Prostate gland (tissue), 2 donors: ENCODE measurements at regions not wholly inside any gene's neighbourhood (a gene's known extent, or its start where the extent isn't known, plus 50 kb on each side); places are given as distances from the start of the nearest gene placed in this dataset.

Experiments used
- POLR2A ChIP-seq: fragments of 450-650 bp; IDR thresholded peaks from one replicate; pipeline ENCODE4 v1.6.1; 2016; ENCODE audit warnings: antibody characterized with exemption, mild to moderate bottlenecking
- POLR2AphosphoS5 ChIP-seq: sonication (generic); formaldehyde crosslinking; IDR thresholded peaks from one replicate; pipeline ENCODE4 v1.6.1; 2017; ENCODE audit warnings: antibody characterized with exemption
- TF ChIP-seq, protein P1 (sequence below), 4 experiments: fragments of 200-600 bp in 2 of 4; fragments of 450-650 bp in 2 of 4; sonication (generic) in 2 of 4; IDR thresholded peaks; 1 replicate in 3 of 4; 2 replicates in 1 of 4; pipeline ENCODE4 v1.5.1; 2016 to 2019; ENCODE audit warnings: antibody characterized with exemption in 4 of 4, mild to moderate bottlenecking in 2 of 4, moderate library complexity in 2 of 4

DNA sequence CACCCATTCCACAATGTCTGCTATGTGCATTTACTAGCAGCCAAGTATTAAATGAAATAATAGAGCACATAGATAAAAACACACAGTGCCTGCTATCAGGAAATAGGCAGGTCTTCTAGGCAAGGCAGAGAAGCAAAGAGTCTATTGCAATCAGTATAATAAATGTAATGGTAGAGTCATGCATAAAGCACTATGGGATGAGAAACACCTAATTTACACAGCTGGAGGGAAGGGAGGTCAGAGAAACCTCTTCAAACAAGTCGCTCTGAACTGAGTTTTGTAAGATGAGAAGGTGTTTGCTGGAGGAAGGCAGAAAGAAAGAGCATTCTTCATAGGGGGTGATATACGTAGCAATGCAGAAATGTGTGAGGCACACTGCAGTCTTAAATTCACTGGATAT is 341.0 kb upstream of the DMAC1 start:
- TF ChIP-seq, protein P1, sequence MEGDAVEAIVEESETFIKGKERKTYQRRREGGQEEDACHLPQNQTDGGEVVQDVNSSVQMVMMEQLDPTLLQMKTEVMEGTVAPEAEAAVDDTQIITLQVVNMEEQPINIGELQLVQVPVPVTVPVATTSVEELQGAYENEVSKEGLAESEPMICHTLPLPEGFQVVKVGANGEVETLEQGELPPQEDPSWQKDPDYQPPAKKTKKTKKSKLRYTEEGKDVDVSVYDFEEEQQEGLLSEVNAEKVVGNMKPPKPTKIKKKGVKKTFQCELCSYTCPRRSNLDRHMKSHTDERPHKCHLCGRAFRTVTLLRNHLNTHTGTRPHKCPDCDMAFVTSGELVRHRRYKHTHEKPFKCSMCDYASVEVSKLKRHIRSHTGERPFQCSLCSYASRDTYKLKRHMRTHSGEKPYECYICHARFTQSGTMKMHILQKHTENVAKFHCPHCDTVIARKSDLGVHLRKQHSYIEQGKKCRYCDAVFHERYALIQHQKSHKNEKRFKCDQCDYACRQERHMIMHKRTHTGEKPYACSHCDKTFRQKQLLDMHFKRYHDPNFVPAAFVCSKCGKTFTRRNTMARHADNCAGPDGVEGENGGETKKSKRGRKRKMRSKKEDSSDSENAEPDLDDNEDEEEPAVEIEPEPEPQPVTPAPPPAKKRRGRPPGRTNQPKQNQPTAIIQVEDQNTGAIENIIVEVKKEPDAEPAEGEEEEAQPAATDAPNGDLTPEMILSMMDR (IDR thresholded peaks at IDR 0.05), result no peak
- no peak for TF ChIP-seq POLR2A
- no peak for TF ChIP-seq POLR2AphosphoS5
